GM19397 (cell line): ENCODE measurements at regions not wholly inside any gene's neighbourhood (a gene's known extent, or its start where the extent isn't known, plus 50 kb on each side); places are given as distances from the start of the nearest gene placed in this dataset.
"Not testable (repeated sequence)": the region's sequence is repeated elsewhere in the genome, so short reads cannot be mapped to it uniquely, and the experiment has no call there.

Experiments used
- ATAC-seq: cut with Tn5 transposase; IDR thresholded peaks from one replicate; pipeline ENCODE4 v1.9.1; 2021; ENCODE audit warnings: mild to moderate bottlenecking, moderate library complexity; ENCODE audit not compliant: unreplicated experiment

DNA sequence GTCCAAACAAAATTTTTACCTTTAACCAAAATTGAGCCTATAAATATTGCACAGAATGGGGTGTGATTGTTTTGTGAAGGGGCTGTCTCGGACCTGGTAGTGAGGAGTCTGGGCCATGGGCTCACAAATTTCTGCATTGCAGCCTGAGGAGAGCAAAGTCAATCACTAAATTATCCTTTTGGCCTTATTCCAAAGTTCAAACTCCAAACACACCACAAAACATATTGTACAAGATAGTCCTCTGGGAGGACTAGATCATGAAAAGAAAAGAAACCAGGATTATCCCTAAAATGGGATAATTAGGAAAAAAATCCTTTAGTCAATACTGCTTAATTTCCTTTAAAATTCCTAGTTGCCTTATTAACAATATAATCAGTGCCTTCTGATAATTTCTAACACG lies 115.5 kb downstream of the BUB3 start:
- no peak for ATAC-seq

DNA sequence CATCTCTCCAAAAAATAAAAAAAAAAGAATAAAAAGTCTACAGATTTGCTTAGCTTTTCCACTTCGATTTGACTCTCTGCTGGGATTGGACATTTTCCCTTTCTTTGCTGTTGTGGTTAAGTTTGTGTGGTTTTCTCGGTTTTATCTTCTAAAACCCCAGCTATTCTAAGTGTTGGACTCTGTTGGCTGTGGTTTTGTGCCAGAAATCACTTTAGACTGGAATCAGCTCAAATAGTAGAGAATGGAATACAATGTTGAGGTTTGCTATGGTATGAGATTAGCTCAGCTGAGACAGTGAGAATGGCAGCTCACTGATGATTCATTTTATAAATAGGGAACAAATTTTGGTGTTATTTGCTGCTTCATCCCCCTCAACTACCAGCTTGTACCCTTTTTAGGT lies 116.0 kb downstream of the BUB3 start:
- no peak for ATAC-seq

- ATAC-seq = no peak
Measured at GRCh38 chr10:123270806-123271205, 116.6 kb downstream of the BUB3 start.

GRCh38 chr10:123272171-123272570 lies 118.0 kb downstream of the BUB3 start:
- ATAC-seq = no peak

DNA sequence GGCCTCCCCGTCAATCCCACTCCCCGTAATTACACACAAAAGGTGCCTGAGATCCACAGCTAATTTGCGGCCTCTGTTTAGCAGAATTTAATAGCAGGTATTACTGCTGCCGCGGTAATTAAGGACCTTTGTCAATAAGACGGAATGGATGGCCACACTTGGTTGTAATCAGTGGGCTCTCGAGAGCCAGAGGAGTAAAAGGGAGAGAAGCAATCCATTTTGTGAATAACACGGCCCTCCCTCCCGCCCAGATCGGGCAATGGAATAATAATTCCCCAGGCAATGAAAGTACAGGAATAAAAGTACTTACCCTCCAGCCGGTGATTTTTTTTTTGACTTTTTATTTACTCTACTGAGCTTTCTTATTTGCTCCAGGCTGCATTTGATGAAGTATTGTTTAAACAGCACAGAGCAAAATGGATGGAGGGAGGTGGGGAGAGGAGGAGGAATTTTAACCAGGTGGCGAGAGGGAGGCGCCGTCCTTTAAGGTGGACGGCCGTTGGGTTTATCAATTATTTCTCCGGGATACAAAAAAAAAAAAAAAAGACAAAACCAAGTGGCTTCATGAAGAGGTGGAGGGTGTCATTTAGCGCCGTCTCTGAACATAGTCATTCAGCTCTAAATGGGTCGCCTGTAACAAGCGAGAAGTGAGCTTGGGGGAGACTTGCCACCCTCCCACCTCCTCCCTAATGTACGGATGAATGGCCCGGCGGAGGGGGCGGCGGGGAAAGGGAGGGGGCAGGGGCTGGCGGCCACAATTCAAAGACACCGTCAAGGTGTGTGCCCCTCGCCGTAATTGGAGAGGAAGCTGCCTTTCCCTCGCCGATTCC lies 120.3 kb downstream of the BUB3 start:
- no peak for ATAC-seq

DNA sequence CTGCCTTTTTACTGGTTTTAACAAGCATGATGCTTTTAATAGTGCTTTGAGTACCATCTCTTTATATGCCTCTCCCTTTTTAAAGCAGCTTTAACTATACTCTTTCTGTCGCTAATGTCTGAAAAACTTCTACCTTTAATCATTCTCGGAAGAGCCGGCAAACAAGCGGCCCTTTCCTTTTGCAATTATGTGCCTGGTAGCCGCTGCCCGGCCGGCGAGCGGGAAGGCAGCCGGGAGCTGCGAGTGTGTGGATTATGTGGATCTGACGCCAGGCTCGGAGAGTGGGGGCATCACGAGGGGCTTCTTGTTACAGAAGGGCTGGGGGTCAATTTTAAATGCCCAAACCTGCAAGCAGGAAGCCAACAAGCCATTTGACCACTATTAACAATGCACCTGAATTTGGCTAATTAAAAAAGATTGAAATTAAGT lies 120.9 kb downstream of the BUB3 start:
- ATAC-seq = no peak

GRCh38 chr10:123278445-123278844 lies 124.2 kb downstream of the BUB3 start:
- ATAC-seq = no peak

- not testable (repeated sequence) for ATAC-seq
Measured at GRCh38 chr10:123283371-123283770, 129.2 kb downstream of the BUB3 start.

- ATAC-seq = no peak
Measured at GRCh38 chr10:123284022-123284421, 129.8 kb downstream of the BUB3 start.

- ATAC-seq = no peak
Measured at GRCh38 chr10:123287594-123288247, 133.5 kb downstream of the BUB3 start.

GRCh38 chr10:123289432-123289831 lies 135.2 kb downstream of the BUB3 start:
- no peak for ATAC-seq

DNA sequence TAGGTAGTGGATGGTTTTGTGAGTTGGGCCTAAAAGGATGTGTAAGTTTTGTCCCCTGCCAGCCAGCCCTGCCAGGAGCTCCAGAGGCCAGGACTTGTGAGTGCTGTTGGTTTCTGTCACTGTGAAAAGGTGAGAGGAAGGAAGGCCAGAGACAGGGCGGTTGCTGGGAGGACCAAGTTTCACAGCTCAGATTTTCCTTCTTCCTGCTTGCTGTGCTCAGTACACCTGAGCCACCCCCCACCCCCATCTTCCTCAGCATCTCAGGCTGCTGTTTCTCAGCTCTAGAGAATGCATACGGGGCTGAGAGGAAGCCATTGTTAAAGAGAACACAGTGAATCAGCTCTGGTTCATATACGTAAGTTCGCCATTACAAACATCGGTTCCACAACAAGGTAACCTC lies 139.9 kb downstream of the BUB3 start:
- ATAC-seq = no peak

GRCh38 chr10:123294886-123295285 lies 140.7 kb downstream of the BUB3 start:
- ATAC-seq = no peak

DNA sequence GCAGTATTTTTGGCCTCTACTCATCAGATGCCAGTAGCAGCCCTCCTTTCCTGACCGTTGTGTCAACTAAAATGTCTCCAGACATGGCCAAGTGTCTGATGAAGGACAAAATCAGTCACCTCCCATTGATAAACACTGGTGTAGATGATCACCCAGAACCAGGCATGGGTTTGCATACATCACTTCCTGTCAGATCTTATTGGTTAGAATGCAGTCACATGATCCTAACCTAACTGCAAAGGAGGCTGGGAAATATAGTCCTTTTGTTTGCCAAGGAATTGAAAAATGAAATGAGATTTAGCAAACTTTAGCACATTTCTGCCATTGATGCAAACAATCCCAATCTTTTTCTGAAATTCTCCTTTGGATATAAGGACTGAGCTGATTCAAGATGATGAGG lies 141.4 kb downstream of the BUB3 start:
- ATAC-seq = no peak

GRCh38 chr10:123297175-123297574 lies 143.0 kb downstream of the BUB3 start:
- no peak for ATAC-seq

DNA sequence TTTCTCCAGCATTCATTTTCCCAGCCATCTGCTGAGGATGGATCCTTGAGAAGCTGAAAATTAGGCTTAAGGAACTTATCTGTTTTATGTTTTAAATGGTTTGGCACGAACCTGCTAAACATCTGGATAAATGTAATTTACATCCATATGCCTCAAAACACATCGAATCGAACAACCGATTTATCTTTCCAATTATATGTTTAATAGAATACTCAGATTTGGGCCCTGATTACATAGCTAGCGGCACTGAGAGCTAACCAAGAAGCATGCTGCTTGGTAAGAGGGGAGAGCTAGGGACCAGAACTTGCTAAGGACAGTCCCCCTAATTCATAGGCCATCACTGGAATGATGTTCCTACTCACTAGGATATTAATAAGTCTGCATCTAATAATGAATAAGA lies 144.4 kb downstream of the BUB3 start:
- no peak for ATAC-seq

GRCh38 chr10:123299598-123299997 lies 145.4 kb downstream of the BUB3 start:
- ATAC-seq = no peak

DNA sequence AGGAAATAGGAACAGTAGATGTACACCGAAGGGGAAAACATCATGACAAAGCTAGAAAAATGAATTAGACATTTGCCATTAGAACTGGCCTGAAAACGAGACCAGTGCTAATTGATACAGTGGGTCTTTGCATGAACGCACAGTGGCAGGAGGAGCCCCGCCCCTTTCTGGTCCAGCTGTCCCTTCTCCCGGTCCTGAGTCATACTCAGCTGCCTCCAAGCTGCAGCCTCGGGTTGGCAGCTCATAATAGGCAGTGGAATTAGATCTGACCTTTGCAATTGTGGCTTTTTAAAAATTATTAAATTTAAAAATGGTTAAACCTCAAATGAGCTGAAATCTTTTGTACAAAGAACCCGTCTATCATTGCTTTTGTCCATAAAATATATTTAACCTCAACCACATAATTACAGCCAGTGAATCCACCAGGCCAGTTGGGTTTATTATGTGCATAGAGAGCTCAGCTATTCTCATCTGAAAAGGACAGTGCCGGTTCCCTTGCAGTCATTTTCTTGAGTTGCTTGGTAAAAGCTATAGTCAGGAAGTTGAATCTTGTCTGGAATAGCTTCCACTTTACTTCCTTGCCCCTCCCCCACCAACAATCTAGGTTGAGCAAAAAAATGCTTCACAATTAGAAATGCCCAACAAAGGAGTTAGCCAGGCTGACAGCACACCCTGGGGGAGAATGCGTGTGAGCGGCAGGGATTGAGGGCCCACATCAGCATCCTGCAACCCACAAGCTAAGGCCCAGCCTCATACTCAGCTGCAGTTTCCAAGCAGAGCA lies 147.1 kb downstream of the BUB3 start:
- no peak for ATAC-seq

- ATAC-seq = no peak
Measured at GRCh38 chr10:123303581-123304337, 149.6 kb downstream of the BUB3 start.

GRCh38 chr10:123305671-123306070 lies 151.5 kb downstream of the BUB3 start:
- no peak for ATAC-seq

- no peak for ATAC-seq
Measured at GRCh38 chr10:123306290-123306689, 152.1 kb downstream of the BUB3 start.
